IPS-18a (cell line): ENCODE measurements at regions not wholly inside any gene's neighbourhood (a gene's known extent, or its start where the extent isn't known, plus 50 kb on each side); places are given as distances from the start of the nearest gene placed in this dataset.

Experiments
- H3K27ac ChIP-seq: one replicate; pipeline ENCODE4 v1.5.1; 2013; ENCODE audit warnings: low read length
- H3K27me3 ChIP-seq: one replicate; pipeline ENCODE4 v1.6.1; 2013; ENCODE audit warnings: mild to moderate bottlenecking, low read length; ENCODE audit not compliant: control insufficient read depth, insufficient read depth
- H3K36me3 ChIP-seq: one replicate; pipeline ENCODE4 v1.6.1; 2013; ENCODE audit warnings: low read depth, low read length; ENCODE audit not compliant: control insufficient read depth
- H3K4me1 ChIP-seq: one replicate; pipeline ENCODE4 v1.6.1; 2013; ENCODE audit warnings: low read depth, low read length; ENCODE audit not compliant: control insufficient read depth
- H3K4me3 ChIP-seq: one replicate; pipeline ENCODE4 v1.5.1; 2013; ENCODE audit warnings: low read length
- H3K9ac ChIP-seq: one replicate; pipeline ENCODE4 v1.6.1; 2013; ENCODE audit warnings: mild to moderate bottlenecking, low read length, moderate library complexity
- H3K9me3 ChIP-seq: one replicate; pipeline ENCODE4 v1.6.1; 2013; ENCODE audit warnings: low read depth, low read length; ENCODE audit not compliant: control insufficient read depth

GRCh38 chr10:14448197-14448990, 117.7 kb upstream of the FRMD4A start:
- no peak overlapping the region for H3K9ac ChIP-seq
- H3K4me1 ChIP-seq = no peaks in the 10 kb centered on the region
- no peaks in the 10 kb centered on the region for H3K27me3 ChIP-seq
- H3K4me3 ChIP-seq = no peak overlapping the region
- no peak overlapping the region for H3K27ac ChIP-seq
- H3K36me3 ChIP-seq = no peaks in the 10 kb centered on the region
- no peaks in the 10 kb centered on the region for H3K9me3 ChIP-seq

- no peaks in the 10 kb centered on the region for H3K36me3 ChIP-seq
- no peak overlapping the region for H3K4me3 ChIP-seq
- no peak overlapping the region for H3K27ac ChIP-seq
- H3K9me3 ChIP-seq = no peaks in the 10 kb centered on the region
- H3K27me3 ChIP-seq = no peaks in the 10 kb centered on the region
- no peak overlapping the region for H3K9ac ChIP-seq
- no peaks in the 10 kb centered on the region for H3K4me1 ChIP-seq
Measured at GRCh38 chr10:14447094-14447839, 116.5 kb upstream of the FRMD4A start.

- no peaks in the 10 kb centered on the region for H3K4me1 ChIP-seq
- no peak overlapping the region for H3K27ac ChIP-seq
- no peaks in the 10 kb centered on the region for H3K9me3 ChIP-seq
- no peak overlapping the region for H3K9ac ChIP-seq
- no peaks in the 10 kb centered on the region for H3K36me3 ChIP-seq
- H3K27me3 ChIP-seq = no peaks in the 10 kb centered on the region
- no peak overlapping the region for H3K4me3 ChIP-seq
Measured at GRCh38 chr10:14439451-14440259, 108.9 kb upstream of the FRMD4A start.

- no peak overlapping the region for H3K4me3 ChIP-seq
- no peaks in the 10 kb centered on the region for H3K27me3 ChIP-seq
Measured at GRCh38 chr10:14438576-14438975, 107.9 kb upstream of the FRMD4A start.

GRCh38 chr10:14438057-14438456, 107.3 kb upstream of the FRMD4A start:
- Histone ChIP-seq H3K4me3 (no peak overlapping the region), H3K27ac (no peak overlapping the region), H3K36me3 (no peaks in the 10 kb centered on the region), H3K4me1 (no peaks in the 10 kb centered on the region), H3K9me3 (no peaks in the 10 kb centered on the region), H3K27me3 (no peaks in the 10 kb centered on the region), H3K9ac (no peak overlapping the region)

More at GRCh38 chr10:14438576-14438975, 107.9 kb upstream of the FRMD4A start:
- Histone ChIP-seq H3K9me3 (no peaks in the 10 kb centered on the region), H3K36me3 (no peaks in the 10 kb centered on the region), H3K4me1 (no peaks in the 10 kb centered on the region), H3K27ac (no peak overlapping the region), H3K9ac (no peak overlapping the region)

GRCh38 chr10:14435976-14436632, 105.4 kb upstream of the FRMD4A start:
- no peak overlapping the region for H3K27ac ChIP-seq
- no peaks in the 10 kb centered on the region for H3K36me3 ChIP-seq
- no peaks in the 10 kb centered on the region for H3K4me1 ChIP-seq
- no peaks in the 10 kb centered on the region for H3K27me3 ChIP-seq
- no peak overlapping the region for H3K9ac ChIP-seq
- no peak overlapping the region for H3K4me3 ChIP-seq
- no peaks in the 10 kb centered on the region for H3K9me3 ChIP-seq

- H3K27me3 ChIP-seq = no peaks in the 10 kb centered on the region
- H3K4me1 ChIP-seq = peaks cover 23% of the 10 kb centered on the region
- no peaks in the 10 kb centered on the region for H3K9me3 ChIP-seq
- no peak overlapping the region for H3K27ac ChIP-seq
- H3K4me3 ChIP-seq = no peak overlapping the region
- no peaks in the 10 kb centered on the region for H3K36me3 ChIP-seq
- H3K9ac ChIP-seq = no peak overlapping the region
Measured at GRCh38 chr10:14433147-14433546, 102.4 kb upstream of the FRMD4A start.

GRCh38 chr10:14431868-14432267, 101.1 kb upstream of the FRMD4A start:
- peaks cover 30% of the 10 kb centered on the region for H3K4me1 ChIP-seq
- no peaks in the 10 kb centered on the region for H3K36me3 ChIP-seq
- H3K4me3 ChIP-seq = no peak overlapping the region
- H3K27ac ChIP-seq = no peak overlapping the region
- no peaks in the 10 kb centered on the region for H3K9me3 ChIP-seq
- H3K27me3 ChIP-seq = no peaks in the 10 kb centered on the region
- H3K9ac ChIP-seq = no peak overlapping the region

GRCh38 chr10:14429043-14429700, 98.4 kb upstream of the FRMD4A start:
- H3K27ac ChIP-seq = no peak overlapping the region
- H3K9me3 ChIP-seq = no peaks in the 10 kb centered on the region
- H3K4me3 ChIP-seq = peak overlapping the region; percentile 43
- H3K9ac ChIP-seq = no peak overlapping the region
- no peaks in the 10 kb centered on the region for H3K27me3 ChIP-seq
- H3K4me1 ChIP-seq = peaks cover 43% of the 10 kb centered on the region
- H3K36me3 ChIP-seq = no peaks in the 10 kb centered on the region

- Histone ChIP-seq H3K36me3 (no peaks in the 10 kb centered on the region), H3K9me3 (no peaks in the 10 kb centered on the region), H3K27ac (no peak overlapping the region), H3K4me1 (peaks cover 37% of the 10 kb centered on the region), H3K4me3 (no peak overlapping the region), H3K27me3 (no peaks in the 10 kb centered on the region), H3K9ac (no peak overlapping the region)
Measured at GRCh38 chr10:14425034-14425433, 94.3 kb upstream of the FRMD4A start.
